PC-9 (cell line): ENCODE measurements at regions not wholly inside any gene's neighbourhood (a gene's known extent, or its start where the extent isn't known, plus 50 kb on each side); places are given as distances from the start of the nearest gene placed in this dataset.

Source experiments
- BruUV-seq: library from RNA; stranded (reverse); fragments of 400-500 nt; replicated peaks from 2 replicates; lab custom pipeline; 2021; lab: Mats Ljungman, UMichigan
- CTCF ChIA-PET: fragments of 300-600 bp; sonication (Branson Sonifier 250); formaldehyde crosslinking; loops from one replicate; lab custom pipeline; 2022; ENCODE audit warnings: antibody characterized with exemption; lab: Charles Lee
- POLR2A ChIA-PET: fragments of 300-600 bp; sonication (Branson Sonifier 250); formaldehyde crosslinking; loops from one replicate; lab custom pipeline; 2022; ENCODE audit warnings: antibody characterized with exemption; ENCODE audit not compliant: unreplicated experiment; lab: Charles Lee
- DNase-seq, 2 experiments: peaks; one replicate each; pipeline versions ENCODE4 v3.0.0 to v3.0.0-alpha.2; 2015 to 2022; ENCODE audit warnings: mixed read lengths in 1 of 2
- H2AFZ ChIP-seq: fragments of 200-600 bp; sonication (generic); 2 replicates; pipeline ENCODE4 v1.8.1; 2017; ENCODE audit warnings: antibody characterized with exemption
- H3F3A ChIP-seq: fragments of 200-600 bp; sonication (generic); 2 replicates; pipeline ENCODE4 v1.8.1; 2017; ENCODE audit warnings: antibody characterized with exemption, mild to moderate bottlenecking, low read depth; ENCODE audit not compliant: insufficient read depth
- H3K27ac ChIP-seq: fragments of 200-600 bp; sonication (generic); 2 replicates; pipeline ENCODE4 v1.6.1; 2016; ENCODE audit warnings: mixed run types
- H3K27me3 ChIP-seq: fragments of 200-600 bp; sonication (generic); 2 replicates; pipeline ENCODE4 v1.6.1; 2016; ENCODE audit warnings: low read depth, mixed run types; ENCODE audit not compliant: insufficient read depth
- H3K36me3 ChIP-seq: fragments of 200-600 bp; sonication (generic); 2 replicates; pipeline ENCODE4 v1.6.1; 2016; ENCODE audit warnings: low read depth, mixed run types
- H3K4me1 ChIP-seq: fragments of 200-600 bp; sonication (generic); replicated peaks from 2 replicates; pipeline ENCODE4 v1.6.1; 2016; ENCODE audit warnings: mixed run types; ENCODE audit not compliant: insufficient read depth
- H3K4me2 ChIP-seq: fragments of 200-600 bp; sonication (generic); 2 replicates; pipeline ENCODE4 v1.6.1; 2017; ENCODE audit warnings: mixed run types
- H3K4me3 ChIP-seq: fragments of 200-600 bp; sonication (generic); 2 replicates; pipeline ENCODE4 v1.6.1; 2016; ENCODE audit warnings: mixed run types
- H3K79me2 ChIP-seq: fragments of 200-600 bp; sonication (generic); 2 replicates; pipeline ENCODE4 v1.6.1; 2017; ENCODE audit warnings: low read depth, mixed run types
- H3K9me2 ChIP-seq: fragments of 200-600 bp; sonication (generic); 2 replicates; pipeline ENCODE4 v1.8.1; 2017; ENCODE audit warnings: mild to moderate bottlenecking; ENCODE audit not compliant: insufficient read depth
- H3K9me3 ChIP-seq: fragments of 200-600 bp; sonication (generic); 2 replicates; pipeline ENCODE4 v1.8.1; 2016; ENCODE audit warnings: low read depth; ENCODE audit not compliant: insufficient read depth
- H4K20me1 ChIP-seq: fragments of 200-600 bp; sonication (generic); 2 replicates; pipeline ENCODE4 v1.8.1; 2017; ENCODE audit not compliant: insufficient read depth
- EZH2 ChIP-seq: fragments of 200-600 bp; sonication (generic); IDR thresholded peaks from 2 replicates; pipeline ENCODE4 v1.8.0; 2017; ENCODE audit warnings: antibody characterized with exemption, low read depth
- intact Hi-C: fragments of 100-400 bp; cut with micrococcal nuclease; formaldehyde crosslinking; loops from one replicate; pipeline ENCODE4 v1.10.0; 2022; ENCODE audit not compliant: unreplicated experiment
- TF ChIP-seq, protein P1 (sequence below): fragments of 200-600 bp; sonication (generic); conservative IDR thresholded peaks from 2 replicates; pipeline ENCODE4 v1.6.1; 2017; ENCODE audit warnings: mixed run types, antibody characterized with exemption, mild to moderate bottlenecking, moderate library complexity

GRCh38 chr21:24336491-24336890 lies 1270.8 kb downstream of the MRPL39 start:
- no peaks in the 10 kb centered on the region for H3K9me3 ChIP-seq
- H3F3A ChIP-seq: no peaks in the 10 kb centered on the region
- ChIA-PET POLR2A (no interaction called here), CTCF (no interaction called here)
- intact Hi-C loops: no loop called here
- DNase-seq: no peak
- no peaks in the 10 kb centered on the region for H3K9me2 ChIP-seq
- H2AFZ ChIP-seq: no peak overlapping the region
- no peaks in the 10 kb centered on the region for H4K20me1 ChIP-seq
- no TSS peak for BruUV-seq
- no peak overlapping the region for H3K4me2 ChIP-seq
- H3K4me3 ChIP-seq: no peak overlapping the region
- H3K27ac ChIP-seq: no peak overlapping the region
- no peaks in the 10 kb centered on the region for H3K79me2 ChIP-seq
- H3K27me3 ChIP-seq: no peaks in the 10 kb centered on the region
- no peaks in the 10 kb centered on the region for H3K4me1 ChIP-seq
- TF ChIP-seq, protein P1, sequence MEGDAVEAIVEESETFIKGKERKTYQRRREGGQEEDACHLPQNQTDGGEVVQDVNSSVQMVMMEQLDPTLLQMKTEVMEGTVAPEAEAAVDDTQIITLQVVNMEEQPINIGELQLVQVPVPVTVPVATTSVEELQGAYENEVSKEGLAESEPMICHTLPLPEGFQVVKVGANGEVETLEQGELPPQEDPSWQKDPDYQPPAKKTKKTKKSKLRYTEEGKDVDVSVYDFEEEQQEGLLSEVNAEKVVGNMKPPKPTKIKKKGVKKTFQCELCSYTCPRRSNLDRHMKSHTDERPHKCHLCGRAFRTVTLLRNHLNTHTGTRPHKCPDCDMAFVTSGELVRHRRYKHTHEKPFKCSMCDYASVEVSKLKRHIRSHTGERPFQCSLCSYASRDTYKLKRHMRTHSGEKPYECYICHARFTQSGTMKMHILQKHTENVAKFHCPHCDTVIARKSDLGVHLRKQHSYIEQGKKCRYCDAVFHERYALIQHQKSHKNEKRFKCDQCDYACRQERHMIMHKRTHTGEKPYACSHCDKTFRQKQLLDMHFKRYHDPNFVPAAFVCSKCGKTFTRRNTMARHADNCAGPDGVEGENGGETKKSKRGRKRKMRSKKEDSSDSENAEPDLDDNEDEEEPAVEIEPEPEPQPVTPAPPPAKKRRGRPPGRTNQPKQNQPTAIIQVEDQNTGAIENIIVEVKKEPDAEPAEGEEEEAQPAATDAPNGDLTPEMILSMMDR: no peak
- TF ChIP-seq EZH2: no peak
- H3K36me3 ChIP-seq: no peaks in the 10 kb centered on the region

DNA sequence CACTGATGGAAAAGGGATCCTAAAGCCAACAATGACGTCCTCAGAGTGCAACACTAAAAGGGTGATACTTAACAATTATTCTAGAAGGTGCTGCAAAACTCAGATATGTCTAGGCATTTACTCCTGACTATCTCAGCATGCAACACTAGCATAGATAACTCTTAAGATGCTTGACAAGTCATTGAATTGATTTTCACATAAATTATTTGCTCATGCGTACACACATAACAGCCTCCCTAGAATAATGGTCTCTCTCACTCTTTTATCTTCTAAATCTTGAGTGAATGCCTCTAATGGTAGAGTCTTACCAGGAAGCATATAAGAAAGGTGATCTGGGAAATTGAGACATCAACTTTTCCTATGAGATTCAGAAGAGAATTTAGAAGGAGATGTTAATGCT lies 1283.7 kb downstream of the MRPL39 start:
- no peaks in the 10 kb centered on the region for H3K79me2 ChIP-seq
- ChIA-PET POLR2A (no interaction called here), CTCF (no interaction called here)
- BruUV-seq: no TSS peak
- no peak overlapping the region for H3K4me2 ChIP-seq
- no peaks in the 10 kb centered on the region for H3K36me3 ChIP-seq
- no peaks in the 10 kb centered on the region for H3K9me3 ChIP-seq
- no peak for DNase-seq
- no peaks in the 10 kb centered on the region for H3K9me2 ChIP-seq
- no peak for TF ChIP-seq EZH2
- TF ChIP-seq, protein P1: no peak
- no peaks in the 10 kb centered on the region for H3K27me3 ChIP-seq
- H3K27ac ChIP-seq: no peak overlapping the region
- no peaks in the 10 kb centered on the region for H3K4me1 ChIP-seq
- no peak overlapping the region for H2AFZ ChIP-seq
- no peaks in the 10 kb centered on the region for H4K20me1 ChIP-seq
- intact Hi-C loops: no loop called here
- no peak overlapping the region for H3K4me3 ChIP-seq
- no peaks in the 10 kb centered on the region for H3F3A ChIP-seq

- TF ChIP-seq, protein P1: no peak
- no peak for TF ChIP-seq EZH2
- intact Hi-C loops: no loop called here
- H3K27ac ChIP-seq: no peak overlapping the region
- H3K36me3 ChIP-seq: no peaks in the 10 kb centered on the region
- H3K4me1 ChIP-seq: no peaks in the 10 kb centered on the region
- POLR2A ChIA-PET: no interaction called here
- no peaks in the 10 kb centered on the region for H3F3A ChIP-seq
- no TSS peak for BruUV-seq
- H3K4me3 ChIP-seq: no peak overlapping the region
- no peaks in the 10 kb centered on the region for H3K9me2 ChIP-seq
- no peak overlapping the region for H2AFZ ChIP-seq
- H3K9me3 ChIP-seq: no peaks in the 10 kb centered on the region
- CTCF ChIA-PET: no interaction called here
- no peaks in the 10 kb centered on the region for H4K20me1 ChIP-seq
- H3K27me3 ChIP-seq: no peaks in the 10 kb centered on the region
- no peak for DNase-seq
- H3K79me2 ChIP-seq: no peaks in the 10 kb centered on the region
- H3K4me2 ChIP-seq: no peak overlapping the region
Observed at GRCh38 chr21:24316277-24316922, 1290.9 kb downstream of the MRPL39 start.
